Astrocyte (in vitro differentiated cells and primary cell): ENCODE measurements at regions not wholly inside any gene's neighbourhood (a gene's known extent, or its start where the extent isn't known, plus 50 kb on each side); places are given as distances from the start of the nearest gene placed in this dataset.

ENCODE experiments used
- CTCF ChIP-seq: IDR thresholded peaks from 2 replicates; pipeline ENCODE4 v1.5.1; 2011; ENCODE audit warnings: low read depth, mild to moderate bottlenecking, inconsistent platforms, low read length, moderate library complexity; ENCODE audit not compliant: insufficient read depth
- EZH2 ChIP-seq: IDR thresholded peaks from 2 replicates; pipeline ENCODE4 v1.6.1; 2012; ENCODE audit warnings: mild to moderate bottlenecking, low read length, inconsistent platforms; ENCODE audit not compliant: insufficient read depth

- TF ChIP-seq CTCF (no peak), EZH2 (no peak)
Measured at GRCh38 chr18:7476386-7476785, 90.7 kb upstream of the PTPRM start.
